ENCODE measurements at regions not wholly inside any gene's neighbourhood (a gene's known extent, or its start where the extent isn't known, plus 50 kb on each side); places are given as distances from the start of the nearest gene placed in this dataset.

DNA sequence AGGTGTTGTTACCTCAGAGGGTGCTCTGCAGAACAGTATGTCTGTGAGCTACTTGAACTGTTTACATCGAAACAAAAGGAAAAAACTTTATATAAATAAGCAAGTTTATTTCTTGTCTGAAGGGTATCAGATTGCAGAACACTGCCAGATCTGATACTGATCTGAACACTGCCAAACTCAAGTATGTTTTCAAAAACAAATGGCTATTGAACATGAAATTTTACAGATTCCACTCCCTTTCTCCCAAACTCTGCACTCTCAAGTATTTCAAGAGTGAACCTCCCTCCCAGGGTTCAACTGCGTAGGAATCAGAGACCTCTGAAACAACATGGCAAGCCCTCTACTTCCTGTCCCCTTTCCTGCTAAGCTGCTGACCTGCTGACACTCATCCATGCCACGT is 216.6 kb downstream of the ZNF33B start:
- TF ChIP-seq, protein P1, sequence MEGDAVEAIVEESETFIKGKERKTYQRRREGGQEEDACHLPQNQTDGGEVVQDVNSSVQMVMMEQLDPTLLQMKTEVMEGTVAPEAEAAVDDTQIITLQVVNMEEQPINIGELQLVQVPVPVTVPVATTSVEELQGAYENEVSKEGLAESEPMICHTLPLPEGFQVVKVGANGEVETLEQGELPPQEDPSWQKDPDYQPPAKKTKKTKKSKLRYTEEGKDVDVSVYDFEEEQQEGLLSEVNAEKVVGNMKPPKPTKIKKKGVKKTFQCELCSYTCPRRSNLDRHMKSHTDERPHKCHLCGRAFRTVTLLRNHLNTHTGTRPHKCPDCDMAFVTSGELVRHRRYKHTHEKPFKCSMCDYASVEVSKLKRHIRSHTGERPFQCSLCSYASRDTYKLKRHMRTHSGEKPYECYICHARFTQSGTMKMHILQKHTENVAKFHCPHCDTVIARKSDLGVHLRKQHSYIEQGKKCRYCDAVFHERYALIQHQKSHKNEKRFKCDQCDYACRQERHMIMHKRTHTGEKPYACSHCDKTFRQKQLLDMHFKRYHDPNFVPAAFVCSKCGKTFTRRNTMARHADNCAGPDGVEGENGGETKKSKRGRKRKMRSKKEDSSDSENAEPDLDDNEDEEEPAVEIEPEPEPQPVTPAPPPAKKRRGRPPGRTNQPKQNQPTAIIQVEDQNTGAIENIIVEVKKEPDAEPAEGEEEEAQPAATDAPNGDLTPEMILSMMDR (IDR thresholded peaks at IDR 0.05 in 8 of 11, conservative IDR thresholded peaks at IDR 0.05 in 3 of 11), result no peak
- TF ChIP-seq POLR2AphosphoS5 (IDR thresholded peaks at IDR 0.05), result no peak
